ENCODE measurements at regions not wholly inside any gene's neighbourhood (a gene's known extent, or its start where the extent isn't known, plus 50 kb on each side); places are given as distances from the start of the nearest gene placed in this dataset.
"Not testable (repeated sequence)": the region's sequence is repeated elsewhere in the genome, so short reads cannot be mapped to it uniquely, and the experiment has no call there.

DNA sequence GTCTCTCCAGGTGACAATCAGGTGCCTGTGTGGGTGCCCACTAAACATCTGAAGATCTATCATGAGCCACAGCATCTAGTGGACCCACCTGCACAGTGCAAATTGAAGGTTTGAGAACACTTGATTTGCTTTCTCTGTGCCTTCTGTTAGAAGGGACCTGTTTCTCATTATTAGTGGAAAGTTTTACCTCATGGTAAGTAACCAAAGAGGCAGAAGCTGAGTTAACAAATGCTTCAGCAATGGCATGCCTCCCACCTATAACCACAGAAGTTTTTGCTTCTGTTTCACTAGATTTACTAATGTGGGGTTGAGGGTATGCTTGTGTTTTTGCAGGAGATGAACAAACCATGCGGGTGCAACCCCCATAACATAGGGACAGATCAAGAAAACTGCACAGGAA lies 297.4 kb upstream of the DKK2 start:
- CTCF ChIA-PET, result no interaction called here
- dilution Hi-C loops (cut with MboI; ENCODE audit: extremely low pct_ligation_motif_present, low sequenced_read_pairs), result no loop called here
- BruUV-seq (replicated peaks), result no TSS peak

GRCh38 chr4:107332656-107333055 lies 296.5 kb upstream of the DKK2 start:
- dilution Hi-C loops (cut with MboI; ENCODE audit: extremely low pct_ligation_motif_present, low sequenced_read_pairs); CTCF ChIA-PET; BruUV-seq (replicated peaks); H3K9me3 ChIP-seq (replicated peaks; ENCODE audit: control insufficient read depth, insufficient read depth, low read length); DNase-seq (ENCODE audit: low read depth, low spot score); H2AFZ ChIP-seq (ENCODE audit: low read depth, low read length); H3K36me3 ChIP-seq (ENCODE audit: control insufficient read depth in 2 of 2, extremely low read depth in 1 of 2, insufficient read depth in 2 of 2, low read length in 2 of 2); H3K4me2 ChIP-seq (ENCODE audit: insufficient read depth, low read length); H3K79me2 ChIP-seq (ENCODE audit: control insufficient read depth, insufficient read depth, low read length); intact Hi-C loops (cut with micrococcal nuclease); H3K4me1 ChIP-seq (ENCODE audit: control insufficient read depth, extremely low read depth, insufficient read depth, low read length); FAIRE-seq; H3K9me1 ChIP-seq (replicated peaks; ENCODE audit: control insufficient read depth, extremely low read depth, insufficient read depth, low read length); H3K27ac ChIP-seq (ENCODE audit: insufficient read depth, low read depth, low read length); POLR2A ChIA-PET; H4K20me1 ChIP-seq (replicated peaks; ENCODE audit: control insufficient read depth, extremely low read depth, insufficient read depth, low read length); H3K27me3 ChIP-seq (ENCODE audit: control insufficient read depth in 2 of 2, insufficient read depth in 2 of 2, low read length in 2 of 2); H3K9ac ChIP-seq (replicated peaks; ENCODE audit: extremely low read depth, insufficient read depth, low read length); H3K4me3 ChIP-seq (replicated peaks in 1 of 3; ENCODE audit: insufficient read depth in 1 of 3, low read depth in 1 of 3, low read length in 3 of 3): not testable (repeated sequence)

More for the DNA sequence above, 297.4 kb upstream of the DKK2 start:
- POLR2A ChIA-PET, result no interaction called here
- FAIRE-seq, result no peak
- DNase-seq (ENCODE audit: low read depth, low spot score), result no peak
- Histone ChIP-seq H2AFZ (ENCODE audit: low read depth, low read length) (no peak overlapping the region), H3K4me3 (replicated peaks in 1 of 3; ENCODE audit: insufficient read depth in 1 of 3, low read depth in 1 of 3, low read length in 3 of 3) (no peak overlapping the region), H3K27me3 (ENCODE audit: control insufficient read depth in 2 of 2, insufficient read depth in 2 of 2, low read length in 2 of 2) (no peaks in the 10 kb centered on the region), H3K79me2 (ENCODE audit: control insufficient read depth, insufficient read depth, low read length) (no peaks in the 10 kb centered on the region), H3K27ac (ENCODE audit: insufficient read depth, low read depth, low read length) (no peak overlapping the region), H3K9me3 (replicated peaks; ENCODE audit: control insufficient read depth, insufficient read depth, low read length) (no peaks in the 10 kb centered on the region), H3K36me3 (ENCODE audit: control insufficient read depth in 2 of 2, extremely low read depth in 1 of 2, insufficient read depth in 2 of 2, low read length in 2 of 2) (no peaks in the 10 kb centered on the region), H3K9me1 (replicated peaks; ENCODE audit: control insufficient read depth, extremely low read depth, insufficient read depth, low read length) (no peaks in the 10 kb centered on the region), H3K4me1 (ENCODE audit: control insufficient read depth, extremely low read depth, insufficient read depth, low read length) (no peaks in the 10 kb centered on the region), H3K4me2 (ENCODE audit: insufficient read depth, low read length) (no peak overlapping the region), H4K20me1 (replicated peaks; ENCODE audit: control insufficient read depth, extremely low read depth, insufficient read depth, low read length) (no peaks in the 10 kb centered on the region), H3K9ac (replicated peaks; ENCODE audit: extremely low read depth, insufficient read depth, low read length) (no peak overlapping the region)
- TF ChIP-seq JUN (IDR thresholded peaks at IDR 0.05; ENCODE audit: borderline replicate concordance, insufficient read depth, insufficient read length, low read depth) (no peak), POLR2AphosphoS5 (IDR thresholded peaks at IDR 0.05; ENCODE audit: insufficient read depth, low read depth, low read length) (no peak)
- TF ChIP-seq, protein P1, sequence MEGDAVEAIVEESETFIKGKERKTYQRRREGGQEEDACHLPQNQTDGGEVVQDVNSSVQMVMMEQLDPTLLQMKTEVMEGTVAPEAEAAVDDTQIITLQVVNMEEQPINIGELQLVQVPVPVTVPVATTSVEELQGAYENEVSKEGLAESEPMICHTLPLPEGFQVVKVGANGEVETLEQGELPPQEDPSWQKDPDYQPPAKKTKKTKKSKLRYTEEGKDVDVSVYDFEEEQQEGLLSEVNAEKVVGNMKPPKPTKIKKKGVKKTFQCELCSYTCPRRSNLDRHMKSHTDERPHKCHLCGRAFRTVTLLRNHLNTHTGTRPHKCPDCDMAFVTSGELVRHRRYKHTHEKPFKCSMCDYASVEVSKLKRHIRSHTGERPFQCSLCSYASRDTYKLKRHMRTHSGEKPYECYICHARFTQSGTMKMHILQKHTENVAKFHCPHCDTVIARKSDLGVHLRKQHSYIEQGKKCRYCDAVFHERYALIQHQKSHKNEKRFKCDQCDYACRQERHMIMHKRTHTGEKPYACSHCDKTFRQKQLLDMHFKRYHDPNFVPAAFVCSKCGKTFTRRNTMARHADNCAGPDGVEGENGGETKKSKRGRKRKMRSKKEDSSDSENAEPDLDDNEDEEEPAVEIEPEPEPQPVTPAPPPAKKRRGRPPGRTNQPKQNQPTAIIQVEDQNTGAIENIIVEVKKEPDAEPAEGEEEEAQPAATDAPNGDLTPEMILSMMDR (IDR thresholded peaks at IDR 0.05; ENCODE audit: extremely low read depth in 1 of 2, insufficient read depth in 1 of 2, low read depth in 1 of 2, low read length in 2 of 2), result no peak
- intact Hi-C loops (cut with micrococcal nuclease), result no loop called here
